Stimulated activated CD8-positive, alpha-beta memory T cell treated with anti-CD3 and anti-CD28 coated beads, Interleukin-4, amount 100 ng/mL, for 4 hours (primary cell): ENCODE measurements at regions not wholly inside any gene's neighbourhood (a gene's known extent, or its start where the extent isn't known, plus 50 kb on each side); places are given as distances from the start of the nearest gene placed in this dataset.
"Not testable (repeated sequence)": the region's sequence is repeated elsewhere in the genome, so short reads cannot be mapped to it uniquely, and the experiment has no call there.

Source experiments
- DNase-seq, 2 donors: peaks; one replicate each; pipeline ENCODE4 v3.0.0-alpha.2; 2020; ENCODE audit warnings: low read depth in 2 of 2, low spot score in 1 of 2

DNA sequence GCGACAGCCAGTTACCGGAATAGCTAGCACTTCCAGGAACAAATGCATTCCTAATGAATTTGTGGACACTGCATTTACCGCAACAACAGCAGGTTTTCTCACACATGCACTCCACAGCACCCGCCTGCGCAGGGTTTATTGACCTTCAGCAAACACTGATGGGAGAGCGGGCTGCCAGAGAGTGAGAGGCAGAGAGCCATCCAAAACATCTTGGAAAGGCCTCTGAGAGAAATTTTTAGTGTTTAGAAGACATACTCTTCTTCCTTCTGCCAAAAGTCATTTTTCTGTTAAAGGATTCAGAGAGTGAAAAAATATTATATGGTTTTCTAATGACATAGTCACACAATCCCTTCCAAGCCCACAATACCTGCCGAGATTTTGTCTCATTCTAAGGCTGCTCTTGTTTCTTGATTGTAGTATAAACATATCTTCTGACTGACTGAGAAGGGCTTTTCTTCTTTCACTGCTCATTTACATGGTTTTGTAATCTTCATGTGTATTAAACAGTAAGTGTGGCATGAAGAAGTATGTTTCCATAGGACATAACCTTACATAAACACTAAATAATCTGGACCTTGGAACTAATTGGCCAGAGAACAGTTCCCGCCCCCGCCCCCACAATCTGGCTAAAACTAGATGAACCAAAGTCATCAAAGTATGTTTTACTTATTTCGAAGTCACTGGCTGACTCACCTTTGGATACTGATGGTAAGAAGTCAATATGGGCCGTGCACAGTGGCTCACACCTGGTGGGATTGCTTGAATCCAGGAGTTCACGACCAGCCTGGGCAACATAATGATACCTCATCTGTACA lies 432.5 kb upstream of the MEF2C start:
- no peak for DNase-seq

DNA sequence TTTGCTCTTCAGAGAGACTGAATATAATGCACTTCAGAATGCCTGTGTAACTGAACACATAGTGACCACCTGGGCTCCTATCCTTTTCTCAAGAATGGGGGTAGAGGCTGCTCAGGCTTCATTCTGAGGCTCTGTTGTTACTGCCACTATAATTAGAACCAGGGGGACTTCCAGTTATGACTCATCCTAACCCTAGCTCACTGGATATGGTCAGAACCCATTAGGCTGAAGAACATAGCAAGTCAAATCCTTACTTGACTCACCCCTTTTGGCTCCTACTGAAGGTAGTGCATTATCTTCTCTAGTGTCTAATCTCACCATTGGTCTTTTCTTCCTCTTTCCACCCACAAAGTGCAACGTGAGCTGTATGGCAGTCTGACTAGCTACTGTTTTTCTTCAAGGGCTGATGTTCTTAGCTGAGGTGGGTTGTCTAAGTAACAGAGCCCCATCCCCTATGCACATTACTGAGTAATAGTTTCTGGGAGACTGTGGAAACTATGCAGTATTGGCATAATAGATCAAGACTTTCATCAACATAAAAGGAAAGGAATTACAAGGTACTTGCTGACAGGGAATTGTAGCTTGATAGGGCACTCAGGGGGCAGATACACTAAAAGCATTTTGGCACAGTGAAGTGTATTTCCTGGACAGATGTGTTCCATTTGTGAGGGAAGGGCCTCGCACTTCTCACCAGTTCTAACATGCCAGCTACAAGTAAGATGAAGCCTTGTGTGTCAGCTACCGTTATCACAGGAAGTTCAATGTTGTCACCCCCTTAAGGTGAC lies 431.0 kb upstream of the MEF2C start:
- DNase-seq: no peak

DNA sequence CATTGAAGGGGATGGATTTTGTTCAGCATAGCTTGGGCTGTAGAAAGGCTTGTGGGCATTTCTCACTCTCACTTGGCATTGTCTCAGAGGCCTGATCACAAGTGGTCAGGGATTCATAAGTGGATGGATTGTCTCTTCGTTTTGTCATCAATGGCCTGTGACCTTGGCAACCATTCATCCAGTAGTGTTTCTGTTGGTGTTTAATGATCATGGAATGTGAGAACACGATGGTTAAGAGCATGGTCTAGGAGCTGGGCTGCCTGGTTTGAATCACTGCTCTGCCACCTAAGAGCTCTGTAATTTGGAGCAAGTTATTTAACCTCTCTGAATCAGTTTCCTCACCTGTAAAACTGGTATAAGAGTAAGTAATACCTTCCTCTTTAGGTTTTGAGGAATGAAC lies 430.1 kb upstream of the MEF2C start:
- DNase-seq: no peak

GRCh38 chr5:89309268-89309667 lies 426.3 kb upstream of the MEF2C start:
- no peak for DNase-seq

GRCh38 chr5:89308606-89309040 lies 425.6 kb upstream of the MEF2C start:
- no peak for DNase-seq

DNA sequence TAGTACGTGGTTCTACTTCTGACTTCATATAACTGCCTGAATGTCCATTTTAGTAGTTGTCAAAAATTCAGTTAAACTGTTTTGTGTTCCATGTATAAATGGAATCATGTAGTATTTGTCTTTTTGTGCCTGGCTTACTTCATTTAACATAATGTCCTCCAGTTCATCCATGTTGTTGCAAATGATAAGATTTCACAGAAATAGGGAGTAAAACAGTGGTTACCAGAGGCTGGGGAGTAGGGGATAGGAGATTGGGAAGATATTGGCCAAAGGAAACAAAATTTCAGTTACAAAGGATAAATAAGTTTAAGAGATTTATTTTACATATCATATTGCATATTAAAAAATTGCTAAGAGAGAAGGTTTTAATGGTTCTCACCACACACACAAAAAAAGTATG lies 425.0 kb upstream of the MEF2C start:
- no peak for DNase-seq

DNA sequence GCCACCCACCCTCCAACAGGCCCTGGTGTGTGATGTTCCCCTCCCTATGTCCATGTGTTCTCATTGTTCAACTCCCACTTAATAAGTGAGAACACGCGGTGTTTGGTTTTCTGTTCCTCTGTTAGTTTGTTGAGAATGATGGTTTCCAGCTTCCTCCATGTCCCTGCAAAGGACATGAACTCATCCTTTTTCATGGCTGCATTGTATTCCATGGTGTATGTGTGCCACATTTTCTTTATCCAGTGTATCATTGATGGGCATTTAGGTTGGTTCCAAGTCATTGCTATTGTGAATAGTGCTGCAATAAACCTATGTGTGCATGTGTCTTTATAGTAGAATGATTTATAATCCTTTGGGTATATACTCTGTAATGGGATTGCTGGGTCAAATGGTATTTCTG lies 424.2 kb upstream of the MEF2C start:
- DNase-seq: not testable (repeated sequence)

- DNase-seq: no peak
Measured at GRCh38 chr5:89303033-89303480, 420.1 kb upstream of the MEF2C start.

DNA sequence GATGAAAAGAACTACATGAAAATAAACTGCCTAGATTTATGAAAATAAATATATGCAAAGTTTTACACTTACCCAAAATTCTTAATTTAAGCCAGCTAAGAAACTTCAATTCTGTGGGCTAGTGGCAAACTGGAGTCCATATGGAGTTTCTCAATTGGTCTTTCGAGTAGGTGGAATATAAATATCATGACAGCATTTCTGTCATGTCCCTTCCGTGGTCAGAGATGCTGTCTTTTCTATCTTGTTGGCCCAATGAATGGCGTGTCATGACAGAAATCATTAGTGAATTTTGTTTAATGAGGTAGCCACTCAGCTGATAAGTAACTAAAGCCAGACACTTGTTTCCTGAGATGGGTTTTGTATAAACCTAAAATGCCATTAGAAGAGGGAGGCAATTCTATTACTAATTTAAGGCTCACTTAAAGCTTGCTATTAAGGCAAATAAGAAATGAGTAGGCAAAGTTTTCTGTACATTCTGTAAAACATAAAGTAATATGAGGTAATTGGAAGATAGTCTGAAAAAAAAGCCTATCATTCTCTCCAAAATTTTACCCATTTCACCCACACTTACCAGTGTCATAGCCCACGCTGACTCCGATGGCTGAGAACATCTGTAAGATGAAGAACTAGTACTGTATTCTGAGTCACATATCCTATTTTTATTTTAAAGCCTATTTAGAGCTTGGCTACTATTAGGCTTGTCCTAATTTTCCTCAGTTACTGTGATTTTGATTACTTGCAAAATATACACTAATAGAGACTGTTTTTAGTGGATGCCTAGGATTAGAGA lies 419.3 kb upstream of the MEF2C start:
- no peak for DNase-seq

GRCh38 chr5:89301321-89302025 lies 418.5 kb upstream of the MEF2C start:
- no peak for DNase-seq

DNA sequence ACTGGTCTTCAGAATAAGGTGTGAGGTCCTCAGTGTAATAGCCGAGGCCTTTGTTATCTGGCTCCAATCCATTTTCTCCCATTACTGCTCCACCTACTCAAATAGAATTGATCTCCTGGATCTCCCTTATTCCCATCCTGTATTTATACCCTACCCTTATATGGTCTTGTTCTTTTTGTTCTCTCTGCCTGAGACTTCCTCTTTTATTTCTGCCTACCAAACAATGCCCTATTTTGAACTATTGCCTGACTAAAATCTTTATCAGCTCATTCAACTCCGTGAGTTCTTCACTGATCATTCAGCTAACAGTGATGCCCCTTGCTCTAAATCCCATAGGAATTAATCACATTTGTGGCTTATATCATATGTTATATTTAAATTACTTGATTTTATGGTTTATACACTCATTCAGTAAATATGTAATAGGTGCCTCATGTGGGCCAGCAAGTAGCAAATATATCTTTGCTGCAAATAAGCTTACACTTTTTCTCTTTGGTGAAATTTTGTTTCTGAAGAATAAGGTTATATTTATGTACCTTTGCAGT lies 417.5 kb upstream of the MEF2C start:
- no peak for DNase-seq

DNA sequence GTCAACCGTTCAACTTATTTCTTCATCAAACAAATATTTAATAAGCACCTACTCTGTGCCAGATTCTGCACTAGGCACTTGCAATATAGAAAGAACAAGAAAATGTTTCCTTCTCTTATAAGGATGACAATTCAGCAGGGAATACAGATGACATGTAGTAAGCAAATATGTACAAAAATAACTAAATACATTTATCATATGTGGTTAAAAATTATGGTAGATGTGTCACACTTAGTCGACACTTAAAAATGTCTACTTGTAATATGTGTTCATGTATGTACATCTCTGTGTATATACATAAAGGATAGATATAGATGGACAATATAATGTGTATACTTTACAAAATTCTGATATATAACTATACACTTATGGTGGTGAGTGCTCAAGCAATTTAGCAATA lies 417.0 kb upstream of the MEF2C start:
- DNase-seq: no peak

DNA sequence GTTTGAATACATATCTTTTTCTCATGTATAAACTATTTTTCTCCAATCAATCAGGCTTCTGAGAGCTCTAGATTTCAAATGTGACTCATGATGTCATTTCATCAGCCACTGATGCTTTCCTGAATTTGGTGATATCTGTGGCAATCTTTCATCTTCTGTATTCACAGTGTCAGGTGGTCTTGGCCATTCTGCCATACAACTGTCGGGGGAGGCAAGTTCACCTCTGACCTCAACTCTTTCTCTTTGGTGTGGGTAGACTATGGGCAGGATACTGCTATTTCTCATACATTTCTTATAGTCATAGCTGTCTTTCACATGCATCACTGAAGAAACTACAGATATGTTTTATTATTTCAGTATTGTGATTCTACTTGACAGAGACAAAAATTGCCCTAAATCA lies 414.1 kb upstream of the MEF2C start:
- DNase-seq: no peak

DNA sequence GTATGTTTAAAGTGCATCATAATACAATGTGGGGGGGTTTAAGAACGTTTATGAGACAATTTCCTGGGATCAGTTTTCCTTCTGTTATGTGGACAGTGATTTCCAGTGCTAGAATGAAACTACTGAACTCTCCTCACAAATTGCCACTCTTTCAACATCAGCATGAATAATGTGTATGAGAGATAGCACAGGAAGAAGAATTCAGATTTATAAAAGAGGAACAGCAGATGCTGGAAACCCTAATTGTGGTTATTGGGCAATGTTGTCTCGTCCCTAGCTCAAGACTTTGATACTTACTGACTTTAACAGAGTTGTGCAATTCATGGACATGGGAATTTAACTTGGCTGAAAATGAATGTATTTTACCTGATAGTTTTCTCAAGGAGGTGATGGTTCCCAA lies 410.8 kb upstream of the MEF2C start:
- DNase-seq: no peak

- DNase-seq: no peak
Measured at GRCh38 chr5:89292487-89292886, 409.5 kb upstream of the MEF2C start.

- DNase-seq: no peak
Measured at GRCh38 chr5:89289604-89290003, 406.6 kb upstream of the MEF2C start.

DNA sequence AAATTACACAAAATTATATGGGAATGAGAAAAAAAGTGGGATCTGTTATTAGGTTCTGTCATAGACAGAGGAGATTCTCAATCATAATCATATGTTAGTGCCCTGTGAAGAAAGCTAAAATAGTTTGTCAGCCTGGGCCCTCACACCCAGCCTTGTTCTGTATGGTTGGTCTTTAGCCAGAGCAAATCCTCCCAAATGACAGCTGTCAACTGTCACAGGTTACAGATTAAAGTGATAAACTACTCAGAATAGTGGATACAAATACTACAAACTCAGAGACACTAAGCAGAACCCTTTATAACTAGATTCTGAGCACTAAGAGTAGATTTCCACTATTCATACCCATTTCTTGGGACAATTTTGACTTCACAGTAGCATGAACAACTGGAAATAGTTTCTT lies 405.0 kb upstream of the MEF2C start:
- DNase-seq: no peak

DNA sequence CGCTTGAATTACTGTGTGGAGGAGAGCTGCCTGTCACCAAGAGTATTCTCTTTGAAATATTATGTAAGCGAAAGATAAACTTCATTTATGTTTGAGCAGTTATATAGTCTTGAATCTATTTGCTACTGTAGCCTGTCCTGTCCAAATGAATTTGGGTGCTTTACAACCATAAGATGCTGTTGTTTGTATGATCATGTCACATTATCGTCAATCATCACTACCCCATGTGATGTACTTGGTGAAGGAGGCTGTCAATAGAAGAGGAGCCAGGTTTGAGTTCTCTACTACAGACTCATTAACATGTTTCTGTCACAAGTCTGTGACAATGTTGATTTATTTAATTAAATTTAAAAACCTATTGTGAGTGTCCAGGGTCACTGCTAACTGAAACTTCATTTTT lies 403.3 kb upstream of the MEF2C start:
- no peak for DNase-seq

DNA sequence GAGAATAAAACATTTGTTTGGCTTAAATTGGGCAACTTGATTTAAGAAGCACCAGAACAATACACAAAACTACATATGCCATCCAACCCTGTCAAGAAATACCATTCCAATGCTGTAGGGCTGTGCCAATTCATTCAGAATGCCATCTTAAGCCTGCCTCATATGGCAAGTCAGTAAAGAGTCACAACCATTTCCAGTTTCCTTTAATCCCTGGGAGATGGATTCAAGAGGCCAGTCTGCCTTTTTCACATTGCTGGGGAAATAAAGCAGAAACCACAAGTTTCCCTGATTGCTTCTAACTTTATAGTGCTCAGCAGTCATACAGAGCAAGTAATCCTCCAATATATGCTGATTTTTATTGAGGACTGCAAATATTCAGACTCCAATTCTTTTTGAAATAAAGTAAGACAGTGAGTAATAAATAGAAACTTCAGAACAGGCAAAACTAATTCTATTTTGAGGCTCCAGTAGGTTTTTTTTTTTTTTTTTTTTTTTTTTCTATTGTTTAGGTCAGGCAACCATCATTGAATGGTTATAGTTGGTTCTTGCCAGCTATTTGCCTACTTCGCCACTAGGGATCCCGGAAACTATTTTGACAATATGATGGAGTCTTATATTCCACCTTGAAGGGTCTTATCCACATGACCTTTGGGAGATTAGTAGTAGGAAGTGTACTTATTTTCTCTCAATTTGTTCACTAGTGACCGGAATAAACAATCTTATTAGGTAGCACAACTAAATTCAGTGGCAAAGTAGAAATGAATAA lies 400.9 kb upstream of the MEF2C start:
- no peak for DNase-seq
